SJSA1 (cell line): ENCODE measurements at regions not wholly inside any gene's neighbourhood (a gene's known extent, or its start where the extent isn't known, plus 50 kb on each side); places are given as distances from the start of the nearest gene placed in this dataset.

Experiments
- DNase-seq, 2 experiments: peaks; one replicate each; pipeline ENCODE4 v3.0.0-alpha.2; 2015 to 2020; ENCODE audit warnings: low spot score in 2 of 2, low read depth in 1 of 2
- H3K27ac ChIP-seq: fragments of 250-450 bp; sonication (Bioruptor Pico); 2 replicates; pipeline ENCODE4 v1.5.1; 2020; ENCODE audit warnings: mild to moderate bottlenecking, moderate library complexity
- H3K27me3 ChIP-seq: fragments of 250-450 bp; sonication (Bioruptor Pico); replicated peaks from 2 replicates; pipeline ENCODE4 v1.5.1; 2020; ENCODE audit warnings: mild to moderate bottlenecking, moderate library complexity
- H3K36me3 ChIP-seq: fragments of 250-450 bp; sonication (Bioruptor Pico); 2 replicates; pipeline ENCODE4 v1.5.1; 2020; ENCODE audit warnings: mild to moderate bottlenecking
- H3K4me1 ChIP-seq: fragments of 250-450 bp; sonication (Bioruptor Pico); replicated peaks from 2 replicates; pipeline ENCODE4 v1.6.1; 2021; ENCODE audit warnings: mild to moderate bottlenecking
- H3K4me3 ChIP-seq: fragments of 250-450 bp; sonication (Bioruptor Pico); 2 replicates; pipeline ENCODE4 v1.5.1; 2020; ENCODE audit warnings: mild to moderate bottlenecking
- H3K9me3 ChIP-seq: fragments of 250-450 bp; sonication (Bioruptor Pico); replicated peaks from 2 replicates; pipeline ENCODE4 v1.5.1; 2020; ENCODE audit warnings: mild to moderate bottlenecking

- peaks cover 9% of the 10 kb centered on the region for H3K4me1 ChIP-seq
- no peaks in the 10 kb centered on the region for H3K27me3 ChIP-seq
- H3K4me3 ChIP-seq, result no peak overlapping the region
- no peak overlapping the region for H3K27ac ChIP-seq
- no peaks in the 10 kb centered on the region for H3K36me3 ChIP-seq
- no peaks in the 10 kb centered on the region; the same call in 1 of the 2 replicates for H3K9me3 ChIP-seq
- no peak for DNase-seq
These were observed 52.2 kb upstream of the PRL start for GRCh38 chr6:22349051-22349450.

- peaks cover 9% of the 10 kb centered on the region for H3K4me1 ChIP-seq
- H3K4me3 ChIP-seq, result no peak overlapping the region
- H3K9me3 ChIP-seq, result no peaks in the 10 kb centered on the region; the same call in 1 of the 2 replicates
- H3K27me3 ChIP-seq, result no peaks in the 10 kb centered on the region
- no peak overlapping the region for H3K27ac ChIP-seq
- DNase-seq, result no peak
- no peaks in the 10 kb centered on the region for H3K36me3 ChIP-seq
These were observed 52.7 kb upstream of the PRL start for GRCh38 chr6:22349528-22349927.

DNA sequence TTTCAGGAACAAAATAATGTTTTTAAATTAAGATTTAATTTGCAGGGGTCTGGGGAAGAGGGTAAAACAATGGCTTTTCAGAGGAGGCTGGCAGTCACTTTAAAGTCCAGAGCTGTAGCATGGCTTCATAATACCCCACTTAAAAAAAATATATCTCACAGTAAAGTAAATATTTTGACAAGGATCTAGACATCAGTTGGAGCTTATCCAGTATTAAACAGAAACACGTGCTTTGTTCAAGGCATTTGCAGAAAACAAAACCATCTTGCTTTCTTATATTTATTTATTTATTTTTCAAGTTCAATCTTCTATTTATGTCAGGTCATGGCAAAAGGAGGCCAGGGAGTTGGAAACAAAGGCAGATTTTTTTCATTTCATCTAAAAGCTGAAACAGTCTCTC, 53.3 kb upstream of the PRL start:
- Histone ChIP-seq H3K36me3 (no peaks in the 10 kb centered on the region), H3K27ac (no peak overlapping the region), H3K4me3 (no peak overlapping the region), H3K27me3 (no peaks in the 10 kb centered on the region), H3K9me3 (no peaks in the 10 kb centered on the region; the same call in 1 of the 2 replicates), H3K4me1 (peaks cover 9% of the 10 kb centered on the region)
- no peak for DNase-seq

DNA sequence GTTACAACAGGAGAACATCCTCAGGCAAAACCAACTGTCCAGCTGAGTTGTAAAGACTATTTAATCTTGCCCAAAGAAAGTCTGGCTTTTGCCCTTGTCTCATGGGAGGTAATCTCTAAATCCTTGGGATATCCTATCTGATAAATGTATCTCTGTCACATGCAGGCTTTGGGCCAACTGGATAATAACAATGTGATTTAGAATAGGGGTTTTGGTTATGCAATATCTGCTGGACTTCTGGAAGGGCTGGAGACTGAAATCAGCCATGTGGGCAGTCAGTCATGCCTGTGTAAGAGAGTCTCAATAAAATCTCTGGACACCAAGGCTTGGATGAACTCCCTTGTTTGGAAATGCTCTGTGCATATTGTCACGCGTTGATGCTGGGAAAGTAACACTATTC, 56.3 kb upstream of the PRL start:
- Histone ChIP-seq H3K36me3 (no peaks in the 10 kb centered on the region), H3K27ac (no peak overlapping the region)
- DNase-seq, result no peak

GRCh38 chr6:22356362-22356940, 59.6 kb upstream of the PRL start:
- H3K9me3 ChIP-seq, result no peaks in the 10 kb centered on the region; the same call in 1 of the 2 replicates
- H3K27ac ChIP-seq, result no peak overlapping the region
- no peak for DNase-seq
- H3K27me3 ChIP-seq, result no peaks in the 10 kb centered on the region
- no peak overlapping the region for H3K4me3 ChIP-seq
- H3K36me3 ChIP-seq, result no peaks in the 10 kb centered on the region
- no peaks in the 10 kb centered on the region for H3K4me1 ChIP-seq

More for the DNA sequence above, 56.3 kb upstream of the PRL start:
- Histone ChIP-seq H3K4me1 (peaks cover 9% of the 10 kb centered on the region), H3K9me3 (no peaks in the 10 kb centered on the region; the same call in 1 of the 2 replicates), H3K4me3 (no peak overlapping the region), H3K27me3 (no peaks in the 10 kb centered on the region)

DNA sequence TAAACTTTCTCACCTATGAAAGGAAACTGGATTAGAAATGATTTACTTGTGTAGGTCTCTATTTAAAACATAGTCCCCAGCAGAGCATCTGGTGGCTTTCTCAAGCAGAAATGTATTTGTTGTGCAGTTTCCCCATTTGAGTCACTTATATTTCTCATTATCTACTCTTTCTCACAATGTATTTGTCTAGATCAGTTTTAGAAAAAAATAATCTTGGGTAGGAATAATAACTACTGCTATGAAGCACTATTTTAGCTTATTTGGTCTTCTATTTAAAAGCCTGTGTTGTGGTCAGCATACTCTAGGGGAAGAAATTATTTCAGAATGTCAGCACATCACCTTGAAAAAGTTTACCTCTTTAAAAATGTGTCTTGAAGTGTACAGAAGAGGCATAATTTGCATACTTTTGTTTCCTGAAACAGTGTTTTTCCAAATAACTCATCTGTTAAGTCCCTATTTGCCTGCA, 60.9 kb upstream of the PRL start:
- DNase-seq, result no peak
- H3K9me3 ChIP-seq, result no peaks in the 10 kb centered on the region; the same call in 1 of the 2 replicates
- no peaks in the 10 kb centered on the region for H3K27me3 ChIP-seq
- H3K4me1 ChIP-seq, result peaks cover under 1% of the 10 kb centered on the region; the same call in 1 of the 2 replicates
- no peaks in the 10 kb centered on the region for H3K36me3 ChIP-seq
- no peak overlapping the region for H3K4me3 ChIP-seq
- no peak overlapping the region for H3K27ac ChIP-seq

- H3K27ac ChIP-seq, result no peak overlapping the region
- no peaks in the 10 kb centered on the region for H3K27me3 ChIP-seq
- peaks cover 7% of the 10 kb centered on the region for H3K4me1 ChIP-seq
- no peak for DNase-seq
- no peaks in the 10 kb centered on the region for H3K36me3 ChIP-seq
- no peak overlapping the region for H3K4me3 ChIP-seq
- H3K9me3 ChIP-seq, result no peaks in the 10 kb centered on the region
These were observed 64.7 kb upstream of the PRL start for GRCh38 chr6:22361576-22361975.

DNA sequence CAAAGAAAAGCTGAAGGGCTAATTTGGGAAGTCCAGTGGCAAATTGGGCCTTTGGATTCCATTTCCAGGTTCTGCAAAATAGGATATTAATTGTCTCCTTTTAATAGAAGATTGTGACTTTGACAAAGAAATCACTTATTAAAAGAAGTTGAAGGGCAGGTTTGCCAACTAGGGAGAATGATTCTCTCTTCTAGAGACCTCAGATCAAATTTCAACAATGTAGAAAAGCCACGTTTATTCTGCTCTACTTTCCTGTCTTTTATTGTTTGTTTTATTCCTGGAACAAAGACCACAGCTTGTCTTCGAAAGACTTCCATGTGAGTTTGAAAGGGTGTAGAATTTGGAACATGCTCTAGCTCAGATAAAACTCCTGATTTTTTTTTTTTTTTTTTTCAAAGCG, 65.5 kb upstream of the PRL start:
- Histone ChIP-seq H3K4me1 (peaks cover 15% of the 10 kb centered on the region), H3K36me3 (no peaks in the 10 kb centered on the region), H3K4me3 (no peak overlapping the region), H3K9me3 (no peaks in the 10 kb centered on the region), H3K27ac (no peak overlapping the region), H3K27me3 (no peaks in the 10 kb centered on the region)
- DNase-seq, result no peak

- no peak for DNase-seq
- H3K4me1 ChIP-seq, result peaks cover 21% of the 10 kb centered on the region
- no peaks in the 10 kb centered on the region for H3K9me3 ChIP-seq
- no peaks in the 10 kb centered on the region for H3K27me3 ChIP-seq
- H3K36me3 ChIP-seq, result no peaks in the 10 kb centered on the region
- no peak overlapping the region for H3K27ac ChIP-seq
- H3K4me3 ChIP-seq, result no peak overlapping the region
These were observed 66.4 kb upstream of the PRL start for GRCh38 chr6:22363166-22363713.

GRCh38 chr6:22363714-22364239, 66.9 kb upstream of the PRL start:
- no peak overlapping the region for H3K27ac ChIP-seq
- H3K4me3 ChIP-seq, result no peak overlapping the region
- H3K4me1 ChIP-seq, result peaks cover 21% of the 10 kb centered on the region
- H3K9me3 ChIP-seq, result no peaks in the 10 kb centered on the region
- no peaks in the 10 kb centered on the region for H3K36me3 ChIP-seq
- no peaks in the 10 kb centered on the region for H3K27me3 ChIP-seq
- no peak for DNase-seq

- no peaks in the 10 kb centered on the region for H3K36me3 ChIP-seq
- H3K4me1 ChIP-seq, result peaks cover 21% of the 10 kb centered on the region
- H3K4me3 ChIP-seq, result no peak overlapping the region
- H3K27ac ChIP-seq, result no peak overlapping the region
- H3K27me3 ChIP-seq, result no peaks in the 10 kb centered on the region
- no peaks in the 10 kb centered on the region for H3K9me3 ChIP-seq
- no peak for DNase-seq
These were observed 67.5 kb upstream of the PRL start for GRCh38 chr6:22364306-22364705.

DNA sequence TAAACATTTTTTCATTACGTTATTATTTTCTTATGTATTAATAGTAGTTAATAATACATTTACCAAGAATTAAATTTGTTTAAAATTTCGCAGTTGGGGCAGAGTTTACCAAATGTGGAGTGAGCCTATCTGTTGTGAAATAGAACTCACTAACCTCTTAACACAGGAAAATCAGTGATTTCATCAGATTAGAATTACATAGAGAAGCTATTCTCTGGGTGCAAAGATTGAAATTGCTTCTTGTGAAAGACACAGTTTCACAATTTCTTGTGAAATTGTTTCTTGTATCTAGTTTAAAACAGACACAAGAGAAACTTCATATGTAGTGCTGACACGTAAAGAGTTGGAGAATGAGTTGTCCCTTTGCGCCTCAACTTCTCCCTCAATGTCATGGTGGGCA, 69.4 kb upstream of the PRL start:
- DNase-seq, result no peak
- Histone ChIP-seq H3K9me3 (no peaks in the 10 kb centered on the region), H3K36me3 (no peaks in the 10 kb centered on the region), H3K27me3 (no peaks in the 10 kb centered on the region), H3K4me3 (no peak overlapping the region), H3K4me1 (peaks cover 21% of the 10 kb centered on the region), H3K27ac (peak overlapping the region; percentile 76)

- peak in 1 of 2 experiments; percentile 65 for DNase-seq
- peak overlapping the region; percentile 76 for H3K27ac ChIP-seq
- no peaks in the 10 kb centered on the region for H3K9me3 ChIP-seq
- H3K27me3 ChIP-seq, result no peaks in the 10 kb centered on the region
- peaks cover 21% of the 10 kb centered on the region for H3K4me1 ChIP-seq
- H3K36me3 ChIP-seq, result no peaks in the 10 kb centered on the region
- no peak overlapping the region for H3K4me3 ChIP-seq
These were observed 70.5 kb upstream of the PRL start for GRCh38 chr6:22367346-22367745.

- no peaks in the 10 kb centered on the region for H3K27me3 ChIP-seq
- H3K36me3 ChIP-seq, result no peaks in the 10 kb centered on the region
- H3K4me1 ChIP-seq, result peaks cover 18% of the 10 kb centered on the region
- no peak for DNase-seq
- H3K9me3 ChIP-seq, result no peaks in the 10 kb centered on the region
- no peak overlapping the region for H3K27ac ChIP-seq
- H3K4me3 ChIP-seq, result no peak overlapping the region
These were observed 72.0 kb upstream of the PRL start for GRCh38 chr6:22368794-22369193.
